ENCODE measurements at regions not wholly inside any gene's neighbourhood (a gene's known extent, or its start where the extent isn't known, plus 50 kb on each side); places are given as distances from the start of the nearest gene placed in this dataset.

DNA sequence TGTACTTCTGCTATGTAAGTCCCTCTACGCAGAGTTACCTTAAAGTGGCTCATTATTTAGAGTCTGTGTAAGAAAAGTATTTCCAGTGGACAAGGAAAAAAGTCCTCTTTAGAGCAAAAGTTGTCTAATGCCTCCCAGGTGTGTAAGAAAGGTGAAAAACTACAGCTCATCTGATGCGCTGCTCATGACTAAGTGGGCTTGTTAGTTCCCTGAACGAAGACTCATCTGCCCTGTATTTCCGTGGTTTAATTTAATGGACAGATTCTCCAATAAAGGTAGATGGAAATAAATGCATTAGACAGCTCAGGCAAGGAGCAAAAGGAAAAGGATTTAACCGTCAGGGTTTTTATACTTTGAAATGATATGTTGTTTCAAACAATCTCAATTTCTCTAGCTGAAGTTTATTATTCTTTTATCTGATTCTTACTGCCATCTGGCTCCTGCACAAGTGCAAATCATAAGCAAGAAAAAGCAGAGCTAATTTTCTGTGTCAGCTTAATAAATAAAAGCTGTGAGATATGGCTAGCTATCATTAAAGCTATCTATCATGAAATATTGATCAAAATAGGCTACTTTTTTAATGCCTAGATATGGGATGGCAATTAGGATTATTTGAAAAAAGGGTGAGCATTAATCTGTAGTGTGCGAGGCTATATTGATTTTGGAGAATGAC lies 73.7 kb upstream of the PCDH9 start:
- Histone ChIP-seq H3K4me3 (replicated peaks in 1 of 3) (no peak overlapping the region), H3K9me3 (no peaks in the 10 kb centered on the region), H3K27me3 (no peaks in the 10 kb centered on the region), H3K4me1 (no peaks in the 10 kb centered on the region), H3K27ac (no peak overlapping the region), H3K36me3 (no peaks in the 10 kb centered on the region)
- no peak for DNase-seq
- TF ChIP-seq POLR2A (IDR thresholded peaks at IDR 0.05) (no peak), CTCF (IDR thresholded peaks at IDR 0.05) (no peak)
- WGBS, 2 donors, result 64 to 72% methylated on average over 6 of the region's 6 CpGs
- intact Hi-C loops (cut with DNase I), result no loop called here

GRCh38 chr13:67299751-67300150 lies 69.6 kb upstream of the PCDH9 start:
- intact Hi-C loops (cut with DNase I), result no loop called here
- no peaks in the 10 kb centered on the region for H3K4me1 ChIP-seq
- H3K9me3 ChIP-seq, result no peaks in the 10 kb centered on the region
- no peaks in the 10 kb centered on the region for H3K27me3 ChIP-seq
- no peak overlapping the region for H3K4me3 ChIP-seq (replicated peaks in 1 of 3)
- DNase-seq, result no peak
- no peaks in the 10 kb centered on the region for H3K36me3 ChIP-seq
- TF ChIP-seq CTCF (IDR thresholded peaks at IDR 0.05) (no peak), POLR2A (IDR thresholded peaks at IDR 0.05) (no peak)
- WGBS, 2 donors, result 90 to 96% methylated on average over 3 of the region's 3 CpGs
- H3K27ac ChIP-seq, result no peak overlapping the region

- Histone ChIP-seq H3K36me3 (no peaks in the 10 kb centered on the region), H3K9me3 (no peaks in the 10 kb centered on the region), H3K27ac (no peak overlapping the region), H3K4me3 (replicated peaks in 1 of 3) (no peak overlapping the region), H3K4me1 (no peaks in the 10 kb centered on the region), H3K27me3 (no peaks in the 10 kb centered on the region)
- DNase-seq, result no peak
- intact Hi-C loops (cut with DNase I), result no loop called here
- no peak for TF ChIP-seq CTCF (IDR thresholded peaks at IDR 0.05)
- no peak for TF ChIP-seq POLR2A (IDR thresholded peaks at IDR 0.05)
- WGBS, 2 donors, result 79 to 90% methylated on average over 1 of the region's 1 CpG
Measured at GRCh38 chr13:67299072-67299635, 69.0 kb upstream of the PCDH9 start.

DNA sequence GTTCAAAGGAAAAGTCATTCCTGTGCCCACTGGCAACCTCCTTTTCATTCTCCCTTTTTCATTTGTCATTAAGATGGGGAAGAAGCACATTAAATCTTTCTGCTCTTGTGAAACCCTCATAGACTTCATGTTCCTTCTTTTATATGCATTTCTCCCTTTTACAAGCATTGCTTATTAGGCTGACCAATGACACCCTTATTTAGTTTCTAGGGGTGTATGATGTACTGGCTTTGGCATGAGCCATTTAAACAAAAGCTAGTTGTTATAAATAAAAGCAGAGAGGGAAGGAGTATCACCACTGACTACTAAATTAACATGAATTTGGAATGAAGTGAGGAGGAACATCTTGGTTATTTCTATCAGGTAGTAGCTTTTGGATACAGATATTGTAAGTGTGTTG lies 68.2 kb upstream of the PCDH9 start:
- Histone ChIP-seq H3K36me3 (no peaks in the 10 kb centered on the region), H3K9me3 (no peaks in the 10 kb centered on the region), H3K27ac (no peak overlapping the region), H3K27me3 (no peaks in the 10 kb centered on the region), H3K4me3 (replicated peaks in 1 of 3) (no peak overlapping the region), H3K4me1 (no peaks in the 10 kb centered on the region)
- intact Hi-C loops (cut with DNase I), result no loop called here
- TF ChIP-seq POLR2A (IDR thresholded peaks at IDR 0.05) (no peak), CTCF (IDR thresholded peaks at IDR 0.05) (no peak)
- DNase-seq, result no peak

GRCh38 chr13:67296511-67296910 lies 66.4 kb upstream of the PCDH9 start:
- 92 to 93% methylated on average over 2 of the region's 2 CpGs for WGBS, 2 donors

More at GRCh38 chr13:67296511-67296910, 66.4 kb upstream of the PCDH9 start:
- TF ChIP-seq POLR2A (IDR thresholded peaks at IDR 0.05) (no peak), CTCF (IDR thresholded peaks at IDR 0.05) (no peak)
- intact Hi-C loops (cut with DNase I), result no loop called here
- no peak for DNase-seq
- Histone ChIP-seq H3K27me3 (no peaks in the 10 kb centered on the region), H3K4me3 (replicated peaks in 1 of 3) (no peak overlapping the region), H3K9me3 (no peaks in the 10 kb centered on the region), H3K27ac (no peak overlapping the region), H3K4me1 (no peaks in the 10 kb centered on the region), H3K36me3 (no peaks in the 10 kb centered on the region)
